H9 (cell line): ENCODE measurements at regions not wholly inside any gene's neighbourhood (a gene's known extent, or its start where the extent isn't known, plus 50 kb on each side); places are given as distances from the start of the nearest gene placed in this dataset.

ENCODE experiments used
- DNase-seq: peaks from one replicate; pipeline ENCODE4 v3.0.0-alpha.2; 2017
- H2AFZ ChIP-seq: one replicate; pipeline ENCODE4 v1.6.1; 2013; ENCODE audit warnings: mild to moderate bottlenecking, low read length, control low read depth, moderate library complexity
- H2AK5ac ChIP-seq: 2 replicates; pipeline ENCODE4 v1.6.1; 2013; ENCODE audit warnings: low read length, control low read depth, mixed read lengths; ENCODE audit not compliant: insufficient read length
- H2BK120ac ChIP-seq: one replicate; pipeline ENCODE4 v1.6.1; 2013; ENCODE audit warnings: low read depth, mild to moderate bottlenecking, low read length, control low read depth, inconsistent platforms; ENCODE audit not compliant: poor library complexity, severe bottlenecking
- H2BK12ac ChIP-seq: 2 replicates; pipeline ENCODE4 v1.6.1; 2013; ENCODE audit warnings: low read length, control low read depth, mixed read lengths, low read depth; ENCODE audit not compliant: insufficient read length
- H2BK15ac ChIP-seq: 2 replicates; pipeline ENCODE4 v1.6.1; 2013; ENCODE audit warnings: low read depth, low read length, control low read depth
- H2BK20ac ChIP-seq: one replicate; pipeline ENCODE4 v1.6.1; 2013; ENCODE audit warnings: low read depth, mild to moderate bottlenecking, low read length, control low read depth, inconsistent platforms; ENCODE audit not compliant: poor library complexity, severe bottlenecking
- H2BK5ac ChIP-seq: 2 replicates; pipeline ENCODE4 v1.6.1; 2013; ENCODE audit warnings: low read length, control low read depth, mixed read lengths; ENCODE audit not compliant: insufficient read length
- H3K14ac ChIP-seq: 2 replicates; pipeline ENCODE4 v1.6.1; 2013; ENCODE audit warnings: low read length, control low read depth; ENCODE audit not compliant: insufficient read depth
- H3K18ac ChIP-seq: 2 replicates; pipeline ENCODE4 v1.6.1; 2013; ENCODE audit warnings: low read depth, mild to moderate bottlenecking, mixed read lengths, low read length, control low read depth; ENCODE audit not compliant: insufficient read length
- H3K23ac ChIP-seq: 2 replicates; pipeline ENCODE4 v1.6.1; 2013; ENCODE audit warnings: low read length, control low read depth, mixed read lengths, low read depth; ENCODE audit not compliant: insufficient read length
- H3K23me2 ChIP-seq: 2 replicates; pipeline ENCODE4 v1.6.1; 2013; ENCODE audit warnings: low read depth, mild to moderate bottlenecking, mixed read lengths, low read length, control low read depth; ENCODE audit not compliant: insufficient read length, poor library complexity, severe bottlenecking
- H3K27ac ChIP-seq: 2 replicates; pipeline ENCODE4 v1.5.1; 2013; ENCODE audit warnings: low read length, control low read depth, mixed read lengths, low read depth; ENCODE audit not compliant: insufficient read length
- H3K27me3 ChIP-seq: 2 replicates; pipeline ENCODE4 v1.6.1; 2013; ENCODE audit warnings: low read length, control low read depth, inconsistent platforms; ENCODE audit not compliant: insufficient read depth
- H3K4ac ChIP-seq: 2 replicates; pipeline ENCODE4 v1.6.1; 2013; ENCODE audit warnings: low read depth, mild to moderate bottlenecking, control low read depth, inconsistent platforms, low read length, moderate library complexity
- H3K4me1 ChIP-seq: 2 replicates; pipeline ENCODE4 v1.6.1; 2013; ENCODE audit warnings: low read length, control low read depth, inconsistent platforms; ENCODE audit not compliant: insufficient read depth
- H3K4me2 ChIP-seq: 2 replicates; pipeline ENCODE4 v1.6.1; 2013; ENCODE audit warnings: low read length, control low read depth, mixed read lengths; ENCODE audit not compliant: insufficient read length, insufficient read depth
- H3K56ac ChIP-seq: 2 replicates; pipeline ENCODE4 v1.6.1; 2013; ENCODE audit warnings: low read depth, mild to moderate bottlenecking, mixed read lengths, low read length, control low read depth; ENCODE audit not compliant: insufficient read length
- H3K79me1 ChIP-seq: 2 replicates; pipeline ENCODE4 v1.6.1; 2013; ENCODE audit warnings: low read depth, mild to moderate bottlenecking, moderate library complexity, low read length, control low read depth, inconsistent platforms; ENCODE audit not compliant: insufficient read depth, poor library complexity, severe bottlenecking
- H3K79me2 ChIP-seq: 2 replicates; pipeline ENCODE4 v1.6.1; 2013; ENCODE audit warnings: low read length, control low read depth, inconsistent platforms; ENCODE audit not compliant: insufficient read depth
- H3K9ac ChIP-seq: 2 replicates; pipeline ENCODE4 v1.6.1; 2013; ENCODE audit warnings: low read length, control low read depth, mixed read lengths; ENCODE audit not compliant: insufficient read length; ENCODE audit errors: extremely low read depth
- H3K9me3 ChIP-seq: one replicate; pipeline ENCODE4 v1.6.1; 2013; ENCODE audit warnings: low read depth, low read length, inconsistent platforms; ENCODE audit not compliant: control insufficient read depth
- H3T11ph ChIP-seq: one replicate; pipeline ENCODE4 v1.6.1; 2013; ENCODE audit warnings: mild to moderate bottlenecking, low read length, control low read depth, inconsistent platforms
- H4K20me1 ChIP-seq: one replicate; pipeline ENCODE4 v1.6.1; 2013; ENCODE audit not compliant: control insufficient read depth, insufficient read length, insufficient read depth
- H4K5ac ChIP-seq: 2 replicates; pipeline ENCODE4 v1.6.1; 2013; ENCODE audit warnings: low read depth, mild to moderate bottlenecking, mixed read lengths, low read length, control low read depth; ENCODE audit not compliant: insufficient read length
- H4K8ac ChIP-seq: replicated peaks from 2 replicates; pipeline ENCODE4 v1.6.1; 2013; ENCODE audit warnings: low read length, control low read depth, mixed read lengths, low read depth; ENCODE audit not compliant: insufficient read length
- H4K91ac ChIP-seq: 2 replicates; pipeline ENCODE4 v1.6.1; 2013; ENCODE audit warnings: low read depth, mild to moderate bottlenecking, moderate library complexity, mixed read lengths, low read length, control low read depth; ENCODE audit not compliant: insufficient read length
- H3K27ac Mint-ChIP-seq, 3 experiments: 2 replicates in 2 of 3; 3 replicates in 1 of 3; pipeline ENCODE4 v1.8.0; 2020 to 2021; ENCODE audit warnings: mixed read lengths in 3 of 3, mild to moderate bottlenecking in 1 of 3, moderate library complexity in 1 of 3
- H3K27me3 Mint-ChIP-seq: 2 replicates; pipeline ENCODE4 v1.8.0; 2021; ENCODE audit warnings: low read depth, mild to moderate bottlenecking, moderate library complexity, mixed read lengths
- H3K36me3 Mint-ChIP-seq, 3 experiments: 2 replicates in 2 of 3; 3 replicates in 1 of 3; pipeline ENCODE4 v1.8.0; 2020 to 2021; ENCODE audit warnings: low read depth in 3 of 3, mixed read lengths in 3 of 3; ENCODE audit not compliant: insufficient read depth in 1 of 3
- H3K4me1 Mint-ChIP-seq, 2 experiments: 2 replicates each; pipeline ENCODE4 v1.8.0; 2020; ENCODE audit warnings: mixed read lengths in 2 of 2
- H3K4me3 Mint-ChIP-seq, 2 experiments: 2 replicates in 1 of 2; 3 replicates in 1 of 2; pipeline ENCODE4 v1.8.0; 2020 to 2021; ENCODE audit warnings: mild to moderate bottlenecking in 2 of 2, mixed read lengths in 2 of 2, moderate library complexity in 1 of 2
- H3K9me3 Mint-ChIP-seq, 2 experiments: 2 replicates in 1 of 2; 3 replicates in 1 of 2; pipeline ENCODE4 v1.8.0; 2020; ENCODE audit warnings: mild to moderate bottlenecking in 2 of 2, mixed read lengths in 2 of 2, moderate library complexity in 1 of 2
- TF ChIP-seq, protein P1 (sequence below): fragments of 200-600 bp; sonication (generic); conservative IDR thresholded peaks from 3 replicates; pipeline ENCODE4 v1.8.0; 2021; ENCODE audit warnings: antibody characterized with exemption, mild to moderate bottlenecking

DNA sequence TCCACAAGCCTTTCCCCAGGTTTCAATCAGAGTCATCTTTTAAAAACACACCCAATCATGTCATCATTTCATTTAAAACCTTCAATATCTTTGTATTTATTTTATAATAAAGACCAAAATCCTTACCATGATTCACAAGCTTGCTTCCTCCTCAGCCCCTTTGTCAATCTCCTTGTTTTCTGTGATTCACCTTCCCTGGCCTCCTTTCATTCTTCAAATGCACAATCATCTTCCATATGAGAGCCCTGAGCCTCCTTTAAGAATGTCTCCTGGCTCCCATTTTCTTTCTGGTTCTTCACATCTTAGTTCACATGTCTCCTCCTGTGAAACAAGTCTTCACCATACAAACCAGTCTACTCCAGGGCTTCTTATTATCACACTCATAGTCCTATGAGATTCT, 904.0 kb downstream of the SORCS3 start:
- Histone ChIP-seq H3K18ac (no peak overlapping the region), H3K79me1 (no peaks in the 10 kb centered on the region), H2AK5ac (no peak overlapping the region), H4K8ac (no peak overlapping the region), H3K4me1 (no peaks in the 10 kb centered on the region; the same call in 1 of the 2 replicates), H4K5ac (no peak overlapping the region), H3K23me2 (no peaks in the 10 kb centered on the region), H2BK20ac (no peak overlapping the region), H3K4me2 (no peak overlapping the region), H3K4ac (no peak overlapping the region), H3K27me3 (no peaks in the 10 kb centered on the region; the same call in 1 of the 2 replicates), H2BK5ac (no peak overlapping the region), H2BK120ac (no peak overlapping the region), H2BK15ac (no peak overlapping the region), H3T11ph (no peak overlapping the region), H3K56ac (no peak overlapping the region), H3K79me2 (no peaks in the 10 kb centered on the region), H4K91ac (no peak overlapping the region), H2AFZ (no peak overlapping the region), H3K27ac (no peak overlapping the region), H3K9ac (no peak overlapping the region), H3K9me3 (no peaks in the 10 kb centered on the region), H4K20me1 (no peaks in the 10 kb centered on the region), H2BK12ac (no peak overlapping the region), H3K14ac (no peak overlapping the region), H3K23ac (no peak overlapping the region)
- DNase-seq, result no peak
- peaks cover 27% of the 10 kb centered on the region in 2 experiments for H3K4me1 Mint-ChIP-seq
- no peak overlapping the region for H3K27ac Mint-ChIP-seq
- TF ChIP-seq, protein P1, sequence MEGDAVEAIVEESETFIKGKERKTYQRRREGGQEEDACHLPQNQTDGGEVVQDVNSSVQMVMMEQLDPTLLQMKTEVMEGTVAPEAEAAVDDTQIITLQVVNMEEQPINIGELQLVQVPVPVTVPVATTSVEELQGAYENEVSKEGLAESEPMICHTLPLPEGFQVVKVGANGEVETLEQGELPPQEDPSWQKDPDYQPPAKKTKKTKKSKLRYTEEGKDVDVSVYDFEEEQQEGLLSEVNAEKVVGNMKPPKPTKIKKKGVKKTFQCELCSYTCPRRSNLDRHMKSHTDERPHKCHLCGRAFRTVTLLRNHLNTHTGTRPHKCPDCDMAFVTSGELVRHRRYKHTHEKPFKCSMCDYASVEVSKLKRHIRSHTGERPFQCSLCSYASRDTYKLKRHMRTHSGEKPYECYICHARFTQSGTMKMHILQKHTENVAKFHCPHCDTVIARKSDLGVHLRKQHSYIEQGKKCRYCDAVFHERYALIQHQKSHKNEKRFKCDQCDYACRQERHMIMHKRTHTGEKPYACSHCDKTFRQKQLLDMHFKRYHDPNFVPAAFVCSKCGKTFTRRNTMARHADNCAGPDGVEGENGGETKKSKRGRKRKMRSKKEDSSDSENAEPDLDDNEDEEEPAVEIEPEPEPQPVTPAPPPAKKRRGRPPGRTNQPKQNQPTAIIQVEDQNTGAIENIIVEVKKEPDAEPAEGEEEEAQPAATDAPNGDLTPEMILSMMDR, result no peak
- H3K9me3 Mint-ChIP-seq, result peaks cover 0 to 4% of the 10 kb centered on the region in 2 experiments; a peak in 2 of 5 replicates
- H3K36me3 Mint-ChIP-seq, result peaks cover 0 to 12% (median 5%) of the 10 kb centered on the region in 3 experiments; a peak in 4 of 7 replicates
- no peak overlapping the region for H3K4me3 Mint-ChIP-seq
- peaks cover 4% of the 10 kb centered on the region; the same call in 1 of the 2 replicates for H3K27me3 Mint-ChIP-seq
